ENCODE measurements at regions not wholly inside any gene's neighbourhood (a gene's known extent, or its start where the extent isn't known, plus 50 kb on each side); places are given as distances from the start of the nearest gene placed in this dataset.
"Not testable (repeated sequence)": the region's sequence is repeated elsewhere in the genome, so short reads cannot be mapped to it uniquely, and the experiment has no call there.

- not testable (repeated sequence) for DNase-seq
Measured at GRCh38 chr13:109268492-109268891, 517.9 kb downstream of the IRS2 start.

GRCh38 chr13:109267400-109267799 is 519.0 kb downstream of the IRS2 start:
- not testable (repeated sequence) for DNase-seq

GRCh38 chr13:109265438-109265742 is 521.0 kb downstream of the IRS2 start:
- DNase-seq, result not testable (repeated sequence)

GRCh38 chr13:109264603-109265437 is 521.6 kb downstream of the IRS2 start:
- not testable (repeated sequence) for DNase-seq

- not testable (repeated sequence) for DNase-seq
Measured at GRCh38 chr13:109257761-109258157, 528.6 kb downstream of the IRS2 start.

Measured in NCI-H1436 treated with DMSO at 0.1 percent for 48 hours (cell line).